HCT116 (cell line): ENCODE measurements at regions not wholly inside any gene's neighbourhood (a gene's known extent, or its start where the extent isn't known, plus 50 kb on each side); places are given as distances from the start of the nearest gene placed in this dataset.

Source experiments
- ATAC-seq: fragments of 200-7000 bp; cut with Tn5 transposase; 2 replicates; pipeline ENCODE4 v1.9.1; 2020; ENCODE audit warnings: mild to moderate bottlenecking, moderate library complexity
- BruUV-seq: library from RNA; stranded (reverse); fragments of 400-500 nt; replicated peaks from 2 replicates; lab custom pipeline; 2021; lab: Mats Ljungman, UMichigan
- CTCF ChIA-PET: fragments of 300-600 bp; sonication (Branson Sonifier 250); formaldehyde crosslinking; loops from one replicate; lab custom pipeline; 2021; ENCODE audit warnings: antibody characterized with exemption; lab: Charles Lee
- POLR2A ChIA-PET: fragments of 300-600, 350-600 bp; sonication (Branson Sonifier 250); formaldehyde crosslinking; loops from one replicate; lab custom pipeline; 2021; ENCODE audit warnings: antibody characterized with exemption; lab: Charles Lee
- RAD21 ChIA-PET, 2 experiments: fragments of 300-600 bp; sonication (Branson Sonifier 250); formaldehyde crosslinking; loops; one replicate each; lab custom pipeline; 2023; ENCODE audit warnings: low total read pairs in 2 of 2; ENCODE audit not compliant: uncharacterized antibody in 2 of 2, unreplicated experiment in 2 of 2, low non-redundant PET in 1 of 2; lab: Charles Lee
- DNase-seq: peaks from one replicate; pipeline ENCODE4 v3.0.0-alpha.2; 2010; ENCODE audit warnings: low read depth, low spot score
- H2AFZ ChIP-seq: fragments of 200-600 bp; shearing (Covaris generic), sonication (generic); 2 replicates; pipeline ENCODE4 v1.6.1; 2017; ENCODE audit warnings: low read depth, mixed run types, mixed read lengths, antibody characterized with exemption, low read length; ENCODE audit not compliant: poor library complexity, severe bottlenecking
- H3K27ac ChIP-seq: 2 replicates; pipeline ENCODE4 v1.5.1; 2012; ENCODE audit warnings: low read depth, low read length
- H3K27me3 ChIP-seq: fragments of 200-600 bp; sonication (generic); 2 replicates; pipeline ENCODE4 v1.6.1; 2016; ENCODE audit warnings: mixed run types, low read length, mixed read lengths; ENCODE audit not compliant: insufficient read depth
- H3K36me3 ChIP-seq, 2 experiments: fragments of 200-500 bp in 1 of 2; fragments of 200-600 bp in 1 of 2; sonication (Bioruptor generic) in 1 of 2; sonication (generic) in 1 of 2; 2 replicates each; pipeline versions ENCODE4 v1.5.1 to v1.6.1; 2014 to 2016; ENCODE audit warnings: low read length in 2 of 2, inconsistent platforms in 1 of 2, mixed read lengths in 1 of 2, mixed run types in 1 of 2; ENCODE audit not compliant: insufficient read depth in 2 of 2, control insufficient read depth in 1 of 2
- H3K4me1 ChIP-seq, 2 experiments: fragments of 200-600 bp in 1 of 2; sonication (generic) in 1 of 2; 2 replicates each; pipeline versions ENCODE4 v1.5.1 to v1.6.1; 2012 to 2017; ENCODE audit warnings: low read length in 2 of 2, inconsistent platforms in 1 of 2, mild to moderate bottlenecking in 1 of 2, mixed read lengths in 1 of 2, mixed run types in 1 of 2, moderate library complexity in 1 of 2; ENCODE audit not compliant: insufficient read depth in 2 of 2, control insufficient read depth in 1 of 2
- H3K4me2 ChIP-seq: fragments of 200-600 bp; sonication (generic); 2 replicates; pipeline ENCODE4 v1.6.1; 2017; ENCODE audit warnings: mixed run types, low read length, mixed read lengths
- H3K4me3 ChIP-seq, 2 experiments: fragments of 200-600 bp in 1 of 2; sonication (generic) in 1 of 2; replicated peaks in 1 of 2; 2 replicates each; pipeline ENCODE4 v1.5.1; 2011 to 2016; ENCODE audit warnings: low read length in 2 of 2, control low read depth in 1 of 2, low read depth in 1 of 2, mild to moderate bottlenecking in 1 of 2, mixed read lengths in 1 of 2, mixed run types in 1 of 2
- H3K79me2 ChIP-seq: fragments of 200-600 bp; sonication (generic); 2 replicates; pipeline ENCODE4 v1.6.1; 2017; ENCODE audit warnings: mild to moderate bottlenecking, mixed run types, low read length, moderate library complexity, mixed read lengths; ENCODE audit not compliant: insufficient read depth
- H3K9ac ChIP-seq: fragments of 200-600 bp; sonication (generic); 2 replicates; pipeline ENCODE4 v1.6.1; 2016; ENCODE audit warnings: low read length, mixed read lengths
- H3K9me2 ChIP-seq: fragments of 200-600 bp; sonication (generic), shearing (Covaris generic); 2 replicates; pipeline ENCODE4 v1.6.1; 2017; ENCODE audit warnings: mixed run types, mild to moderate bottlenecking, moderate library complexity; ENCODE audit not compliant: insufficient read depth
- H3K9me3 ChIP-seq, 2 experiments: fragments of 200-500 bp in 1 of 2; fragments of 200-600 bp in 1 of 2; sonication (Bioruptor generic) in 1 of 2; sonication (generic) in 1 of 2; 2 replicates each; pipeline ENCODE4 v1.6.1; 2014 to 2017; ENCODE audit warnings: low read length in 2 of 2, mixed read lengths in 2 of 2, inconsistent platforms in 1 of 2, low read depth in 1 of 2, mild to moderate bottlenecking in 1 of 2, mixed run types in 1 of 2, moderate library complexity in 1 of 2; ENCODE audit not compliant: control insufficient read depth in 1 of 2, insufficient read depth in 1 of 2
- H4K20me1 ChIP-seq: fragments of 200-600 bp; sonication (generic), shearing (Covaris generic); 2 replicates; pipeline ENCODE4 v1.6.1; 2017; ENCODE audit warnings: mixed run types, mild to moderate bottlenecking, moderate library complexity; ENCODE audit not compliant: insufficient read depth
- ATF3 ChIP-seq: IDR thresholded peaks from 2 replicates; pipeline ENCODE4 v1.6.1; 2012
- CBX3 ChIP-seq: IDR thresholded peaks from 2 replicates; pipeline ENCODE4 v1.6.1; 2012; ENCODE audit warnings: low read depth
- CTCF ChIP-seq, 3 experiments: fragments of 200-600 bp in 1 of 3; sonication (generic) in 1 of 3; IDR thresholded peaks in 2 of 3; conservative IDR thresholded peaks in 1 of 3; 2 replicates each; pipeline ENCODE4 v1.5.1; 2012 to 2017; ENCODE audit warnings: low read depth in 2 of 3, low read length in 2 of 3, antibody characterized with exemption in 1 of 3, borderline replicate concordance in 1 of 3, control low read depth in 1 of 3, mild to moderate bottlenecking in 1 of 3, mixed read lengths in 1 of 3, mixed run types in 1 of 3, moderate library complexity in 1 of 3; ENCODE audit not compliant: insufficient read depth in 1 of 3
- EGR1 ChIP-seq: IDR thresholded peaks from 2 replicates; pipeline ENCODE4 v1.6.1; 2012; ENCODE audit warnings: low read depth
- ELF1 ChIP-seq: IDR thresholded peaks from 2 replicates; pipeline ENCODE4 v1.6.1; 2012; ENCODE audit warnings: low read depth, borderline replicate concordance
- FOSL1 ChIP-seq: IDR thresholded peaks from 2 replicates; pipeline ENCODE4 v1.6.1; 2012; ENCODE audit warnings: low read depth
- POLR2A ChIP-seq: IDR thresholded peaks from 2 replicates; pipeline ENCODE4 v1.7.0; 2011; ENCODE audit warnings: borderline replicate concordance; ENCODE audit not compliant: insufficient read depth, insufficient read length; ENCODE audit errors: extremely low read depth
- RAD21 ChIP-seq: IDR thresholded peaks from 2 replicates; pipeline ENCODE4 v1.6.1; 2012; ENCODE audit warnings: low read depth, mild to moderate bottlenecking
- REST ChIP-seq: IDR thresholded peaks from 2 replicates; pipeline ENCODE4 v1.6.1; 2012; ENCODE audit warnings: low read depth
- SIN3A ChIP-seq: IDR thresholded peaks from 2 replicates; pipeline ENCODE4 v1.6.1; 2012; ENCODE audit warnings: low read depth
- SRF ChIP-seq: IDR thresholded peaks from 2 replicates; pipeline ENCODE4 v1.6.1; 2012; ENCODE audit warnings: low read depth
- YY1 ChIP-seq: IDR thresholded peaks from 2 replicates; pipeline ENCODE4 v1.6.1; 2011; ENCODE audit warnings: low read length, low read depth, moderate library complexity, mild to moderate bottlenecking; ENCODE audit not compliant: insufficient replicate concordance; ENCODE audit errors: extremely low read depth
- ZBTB33 ChIP-seq: IDR thresholded peaks from 2 replicates; pipeline ENCODE4 v1.6.1; 2011; ENCODE audit warnings: mild to moderate bottlenecking, low read length, moderate library complexity; ENCODE audit not compliant: insufficient replicate concordance; ENCODE audit errors: extremely low read depth
- ZFX ChIP-seq: fragments of 450-650 bp; IDR thresholded peaks from 2 replicates; pipeline ENCODE4 v1.6.1; 2017
- ZNF274 ChIP-seq: fragments of 200-500 bp; sonication (Bioruptor generic); IDR thresholded peaks from 2 replicates; pipeline ENCODE4 v1.6.1; 2014; ENCODE audit warnings: mild to moderate bottlenecking, low read depth, low read length, inconsistent platforms
- intact Hi-C: fragments of 100-400 bp; cut with micrococcal nuclease; formaldehyde crosslinking; loops from 2 replicates; pipeline ENCODE4 v1.10.0; 2022
- TF ChIP-seq, protein P1 (sequence below): IDR thresholded peaks from 2 replicates; pipeline ENCODE4 v1.6.1; 2012

GRCh38 chr7:66504131-66504530 lies 124.5 kb upstream of the KCTD7 start:
- Histone ChIP-seq H3K79me2 (no peaks in the 10 kb centered on the region), H2AFZ (no peak overlapping the region), H3K36me3 (no peaks in the 10 kb centered on the region), H3K4me2 (no peak overlapping the region), H3K4me1 (no peaks in the 10 kb centered on the region; a peak in 1 of 4 replicates), H3K9me2 (no peaks in the 10 kb centered on the region), H3K27me3 (no peaks in the 10 kb centered on the region), H3K9ac (no peak overlapping the region), H3K27ac (no peak overlapping the region), H4K20me1 (no peaks in the 10 kb centered on the region), H3K4me3 (no peak overlapping the region), H3K9me3 (no peaks in the 10 kb centered on the region)
- TF ChIP-seq ATF3 (no peak), ZFX (no peak), ZNF274 (no peak), RAD21 (no peak), SIN3A (no peak), YY1 (no peak), ZBTB33 (no peak), CTCF (IDR thresholded peaks at IDR 0.05 in 2 of 3, conservative IDR thresholded peaks at IDR 0.05 in 1 of 3; ENCODE audit: borderline replicate concordance in 1 of 3, insufficient read depth in 1 of 3, low read depth in 2 of 3, low read length in 2 of 3) (no peak), FOSL1 (no peak), REST (no peak), ELF1 (no peak), POLR2A (no peak), CBX3 (no peak), SRF (no peak), EGR1 (no peak)
- TF ChIP-seq, protein P1, sequence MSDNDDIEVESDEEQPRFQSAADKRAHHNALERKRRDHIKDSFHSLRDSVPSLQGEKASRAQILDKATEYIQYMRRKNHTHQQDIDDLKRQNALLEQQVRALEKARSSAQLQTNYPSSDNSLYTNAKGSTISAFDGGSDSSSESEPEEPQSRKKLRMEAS, result no peak
- DNase-seq (no peak), ATAC-seq (no peak)
- RAD21 ChIA-PET, result no interaction called here
- CTCF ChIA-PET, result no interaction called here
- BruUV-seq, result no TSS peak
- POLR2A ChIA-PET, result no interaction called here
- intact Hi-C loops, result no loop called here
